SKM-1 treated with dmso at 0.1 percent for 144 hours (cell line): ENCODE measurements at regions not wholly inside any gene's neighbourhood (a gene's known extent, or its start where the extent isn't known, plus 50 kb on each side); places are given as distances from the start of the nearest gene placed in this dataset.
"Not testable (repeated sequence)": the region's sequence is repeated elsewhere in the genome, so short reads cannot be mapped to it uniquely, and the experiment has no call there.

Experiments used
- DNase-seq: peaks from one replicate; lab custom pipeline; 2025; ENCODE audit not compliant: unreplicated experiment; lab: John Stamatoyannopoulos, UW

DNA sequence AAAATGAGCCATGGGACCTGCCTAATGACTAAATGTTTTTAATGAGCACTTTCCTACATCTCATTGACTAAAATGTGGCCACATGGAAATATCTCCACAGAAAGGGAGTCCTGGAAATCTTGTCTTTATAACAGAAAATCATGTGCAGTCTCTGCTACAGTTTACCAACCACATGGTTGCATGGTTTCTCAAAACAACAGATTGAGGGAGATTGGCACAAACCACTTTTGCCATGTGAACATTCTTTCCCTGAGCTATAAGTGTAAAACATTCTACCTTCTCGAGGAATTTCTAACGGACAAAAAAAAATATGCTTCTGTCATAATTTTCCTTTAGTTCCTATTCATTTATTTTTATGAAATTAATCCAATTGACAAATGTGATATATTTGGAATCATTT is 218.9 kb upstream of the SLITRK5 start:
- DNase-seq, result no peak

DNA sequence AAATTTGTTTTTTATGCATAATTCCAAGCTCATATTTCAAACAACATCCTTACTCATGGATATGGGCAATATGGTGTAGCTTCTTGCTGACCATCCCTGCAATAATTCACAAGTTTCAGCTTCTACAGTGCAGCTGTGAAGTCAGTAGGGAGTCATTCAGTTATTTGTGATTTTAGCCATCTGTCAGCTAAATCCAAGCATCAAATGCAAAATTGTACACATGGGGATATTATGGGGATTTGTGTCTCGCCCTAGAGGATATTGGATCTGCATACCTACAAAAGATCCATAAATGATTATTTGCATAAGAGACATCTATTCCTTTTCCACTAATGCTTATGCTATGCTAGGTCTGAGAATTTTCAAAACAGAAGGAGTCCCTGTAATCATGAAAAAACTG is 217.9 kb upstream of the SLITRK5 start:
- DNase-seq, result no peak

DNA sequence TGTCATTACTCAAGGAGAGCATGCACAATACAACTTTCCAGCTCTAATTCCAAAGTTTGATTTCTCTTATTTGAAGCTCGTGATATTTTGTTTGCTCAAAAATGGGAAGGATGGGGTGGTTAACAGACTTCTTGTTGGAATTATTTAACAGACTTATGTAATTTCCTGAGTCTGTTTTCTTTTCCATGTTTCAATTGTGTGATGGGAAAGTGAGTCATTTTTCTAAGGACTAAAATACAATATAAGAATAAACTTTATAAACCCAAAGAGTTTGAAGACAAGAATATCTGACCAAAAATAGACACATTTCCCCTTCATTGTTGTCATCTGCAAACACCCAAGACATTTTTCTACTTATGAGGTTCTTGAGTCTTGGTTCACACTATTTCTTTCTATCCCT is 211.8 kb upstream of the SLITRK5 start:
- no peak for DNase-seq

DNA sequence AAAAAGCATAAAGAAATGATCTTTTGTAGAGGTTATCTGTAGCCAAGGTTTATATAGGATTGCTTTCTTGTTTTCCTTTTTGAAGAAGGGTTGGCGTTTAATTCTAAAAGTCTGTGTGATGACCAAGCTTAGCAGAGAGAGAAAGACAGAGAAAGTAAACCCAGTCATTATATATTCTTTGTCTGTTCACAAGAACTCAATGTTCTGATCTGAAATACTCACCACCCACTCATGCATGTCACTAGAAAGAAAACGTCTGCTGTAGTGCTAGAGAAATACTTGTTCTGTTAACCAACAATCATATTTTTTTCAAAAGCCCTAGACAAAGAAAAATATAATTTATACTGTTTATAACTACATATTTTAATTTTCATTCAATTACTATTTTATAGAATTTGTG is 173.7 kb upstream of the SLITRK5 start:
- no peak for DNase-seq

DNA sequence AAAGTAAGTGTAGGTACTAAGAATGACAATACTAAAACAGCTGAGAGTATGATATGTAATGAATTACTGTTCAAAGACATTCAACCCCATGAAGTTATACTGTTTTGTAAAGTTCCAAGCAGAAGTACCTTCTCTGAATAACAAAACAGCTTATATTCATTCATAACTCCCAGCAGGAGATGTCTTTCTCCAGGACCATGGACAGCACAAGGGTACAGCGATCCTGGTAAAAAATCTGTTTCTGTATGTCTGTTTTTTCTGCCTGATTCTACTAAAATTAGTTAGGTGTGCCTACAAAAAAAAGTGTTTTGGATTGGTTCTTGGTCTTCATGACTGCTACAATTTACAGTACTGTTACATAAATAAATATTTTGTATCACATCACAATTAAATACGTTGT is 172.5 kb upstream of the SLITRK5 start:
- no peak for DNase-seq

DNA sequence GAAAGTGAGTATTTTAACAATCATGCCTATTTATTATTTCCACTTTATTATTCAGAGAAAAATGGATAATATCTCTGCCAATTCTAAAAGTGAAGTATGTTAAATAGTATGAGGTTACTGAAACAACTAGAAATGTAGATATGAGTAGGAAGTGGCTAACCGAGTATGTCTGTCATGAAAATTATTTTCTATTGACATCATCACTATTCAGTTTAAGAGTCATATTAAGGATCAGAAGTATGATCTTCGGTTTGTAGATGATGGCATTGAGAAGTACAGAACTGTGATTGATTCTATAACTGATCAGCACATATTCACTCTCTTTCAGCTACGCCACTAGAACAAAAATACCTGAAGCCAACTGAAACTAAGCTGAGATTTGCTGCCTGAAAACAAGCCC is 146.4 kb upstream of the SLITRK5 start:
- no peak for DNase-seq

DNA sequence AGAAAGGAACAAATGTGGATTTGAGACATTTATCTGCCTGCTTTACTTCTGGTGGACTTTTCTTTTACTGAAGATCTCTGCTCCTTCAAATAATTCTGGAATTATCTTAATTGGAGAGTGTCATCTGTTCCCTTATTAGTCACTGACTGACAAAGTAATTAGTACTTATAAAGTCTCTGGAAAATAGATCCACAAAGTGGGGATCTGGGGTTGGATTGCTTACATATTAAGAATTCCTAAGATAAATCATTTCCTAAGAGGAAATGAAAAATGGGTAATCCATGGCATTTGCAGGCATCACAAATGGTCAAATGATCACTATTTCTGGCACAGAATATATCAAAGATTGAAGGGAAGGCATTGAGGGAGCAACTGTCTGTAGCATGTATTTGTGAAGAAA is 137.4 kb upstream of the SLITRK5 start:
- DNase-seq, result no peak

DNA sequence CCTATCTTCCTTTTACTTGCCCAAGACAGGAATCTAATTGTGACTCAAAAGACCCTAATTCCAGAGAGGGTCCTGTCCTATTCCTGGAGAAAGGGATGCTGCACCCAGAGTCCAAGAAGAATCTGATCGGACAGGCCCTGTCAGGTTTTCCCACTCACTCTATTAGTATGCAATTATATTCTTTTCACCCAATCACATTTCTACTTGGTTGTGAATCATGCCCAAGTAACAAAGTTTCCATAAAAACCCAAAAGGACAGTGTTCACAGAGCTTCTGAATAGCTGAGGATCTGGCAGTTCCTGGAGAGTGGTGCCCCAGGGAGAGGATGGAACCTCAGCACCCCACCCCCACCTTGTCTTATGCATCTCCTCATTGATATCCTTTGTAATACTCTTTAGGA is 135.3 kb upstream of the SLITRK5 start:
- DNase-seq, result no peak

DNA sequence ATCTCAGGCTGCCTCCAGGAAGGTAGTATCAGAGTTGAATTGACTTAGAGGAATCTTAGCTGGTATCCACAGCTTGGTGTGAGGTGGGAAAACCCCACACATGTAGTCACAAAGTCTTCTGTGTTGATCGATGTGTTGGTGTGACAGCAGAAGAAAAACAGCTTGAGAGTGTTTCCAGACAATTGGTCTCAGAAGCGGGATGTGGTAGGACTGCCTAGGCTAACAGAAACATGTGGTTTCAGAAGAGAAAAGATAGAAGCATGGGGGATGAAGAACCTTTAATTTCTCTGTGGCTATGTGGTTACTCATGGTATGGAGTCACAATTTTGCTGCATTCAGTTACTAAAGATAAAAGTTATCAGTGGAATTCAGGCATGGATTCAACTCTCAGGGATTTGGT is 134.7 kb upstream of the SLITRK5 start:
- DNase-seq, result no peak

DNA sequence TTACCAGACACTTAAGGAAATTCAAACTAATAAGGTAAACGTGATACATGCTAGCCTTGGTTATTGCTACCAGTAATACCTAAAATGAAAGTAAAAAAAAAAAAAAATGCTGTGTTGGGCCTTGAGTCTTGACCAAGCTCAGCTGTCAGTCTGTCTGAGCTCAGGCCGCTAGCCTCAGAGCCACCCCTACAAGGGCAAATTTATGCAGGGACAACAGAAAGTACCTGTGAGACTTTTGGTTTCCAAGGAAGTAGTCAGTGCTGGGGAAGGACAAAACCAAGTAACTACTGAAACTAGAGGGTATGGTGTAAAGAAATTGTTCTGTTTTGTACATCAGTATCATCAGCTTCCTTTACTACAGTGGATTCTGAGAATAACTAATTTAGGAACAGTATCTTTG is 134.3 kb upstream of the SLITRK5 start:
- no peak for DNase-seq

DNA sequence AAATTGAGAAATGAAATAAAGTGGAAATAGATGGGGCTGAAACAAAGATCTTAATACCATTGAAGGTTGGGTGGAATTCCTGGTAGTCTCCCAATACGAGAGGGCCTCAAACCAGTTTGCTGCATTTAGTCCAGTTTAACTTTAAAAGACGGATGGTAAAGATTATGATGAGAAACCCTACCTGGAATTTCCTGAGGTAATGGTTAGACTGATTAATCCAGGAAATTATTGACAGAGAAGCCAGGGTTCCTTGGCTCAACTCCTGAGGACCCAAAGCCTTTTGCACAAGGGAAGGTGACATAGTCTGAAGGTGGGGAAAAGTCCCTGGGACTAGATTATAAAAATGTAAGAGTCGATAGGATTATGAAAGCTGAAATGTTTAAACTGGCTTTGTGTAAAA is 133.2 kb upstream of the SLITRK5 start:
- DNase-seq, result no peak

DNA sequence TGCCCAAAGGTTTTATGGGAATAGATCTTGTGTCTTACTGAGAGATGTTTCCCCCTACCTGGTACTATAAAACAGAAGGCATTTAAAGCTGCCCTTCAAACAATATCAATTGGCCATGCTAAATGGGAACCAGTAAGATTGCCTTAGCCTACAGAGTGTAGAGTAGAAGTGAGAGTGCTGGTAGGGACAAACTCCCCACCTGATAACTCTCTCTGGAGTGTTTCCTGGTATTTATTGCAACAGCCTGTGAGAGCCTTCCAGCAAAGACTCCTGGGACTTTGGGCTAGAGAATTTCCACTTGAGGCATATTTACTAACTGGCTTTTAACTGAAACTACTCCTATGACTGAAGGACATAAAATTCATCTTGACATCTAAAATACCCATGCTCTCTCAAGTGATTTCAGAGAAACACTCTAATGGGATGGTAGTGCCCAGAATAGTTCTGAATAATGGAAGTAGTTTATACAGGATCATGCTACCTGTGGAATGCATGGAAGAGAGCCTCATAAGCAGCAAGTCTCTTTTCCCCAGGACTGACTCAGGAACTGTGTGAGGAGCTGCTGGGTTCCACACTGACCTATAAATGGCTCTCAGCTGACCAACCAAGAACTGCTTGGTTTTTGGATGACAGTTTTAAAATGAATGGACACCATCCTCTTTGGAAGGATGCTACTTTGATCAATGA is 132.7 kb upstream of the SLITRK5 start:
- DNase-seq, result no peak

DNA sequence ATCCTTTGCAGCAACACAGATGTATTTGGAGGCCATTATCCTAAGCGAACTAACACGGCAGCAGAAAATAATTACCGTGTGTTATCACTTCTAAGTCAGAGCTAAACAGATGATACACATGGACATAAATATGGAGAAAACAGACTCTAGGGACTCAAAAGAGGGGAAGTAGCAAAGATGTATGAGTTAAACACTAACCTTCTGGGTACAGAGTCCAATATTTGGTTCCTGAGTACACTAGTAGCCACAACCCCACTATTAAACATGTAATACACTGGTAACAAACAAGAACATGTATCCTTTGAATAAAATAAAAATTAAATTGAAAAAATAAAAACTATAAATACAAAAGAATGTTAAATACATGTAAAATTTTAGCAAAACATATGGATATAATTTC is 118.0 kb upstream of the SLITRK5 start:
- DNase-seq, result no peak

DNA sequence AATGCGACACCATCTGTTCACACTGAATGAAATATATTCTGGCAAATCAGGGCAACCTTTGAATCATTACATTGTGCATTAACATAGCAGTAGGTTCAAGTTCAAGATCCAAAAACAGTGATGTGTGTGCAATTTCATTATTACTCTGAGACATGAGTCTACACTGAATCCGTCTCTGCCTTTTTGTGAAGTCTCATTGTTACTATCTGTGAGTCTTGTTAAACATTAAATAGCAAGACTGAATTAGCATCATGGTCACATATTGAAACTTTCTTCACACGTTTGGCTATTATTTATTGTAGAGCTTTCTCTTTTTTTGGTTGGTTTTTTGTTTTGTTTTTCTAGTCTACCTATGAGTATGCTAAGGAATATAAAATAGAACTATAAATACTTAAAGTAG is 117.1 kb upstream of the SLITRK5 start:
- DNase-seq, result no peak

DNA sequence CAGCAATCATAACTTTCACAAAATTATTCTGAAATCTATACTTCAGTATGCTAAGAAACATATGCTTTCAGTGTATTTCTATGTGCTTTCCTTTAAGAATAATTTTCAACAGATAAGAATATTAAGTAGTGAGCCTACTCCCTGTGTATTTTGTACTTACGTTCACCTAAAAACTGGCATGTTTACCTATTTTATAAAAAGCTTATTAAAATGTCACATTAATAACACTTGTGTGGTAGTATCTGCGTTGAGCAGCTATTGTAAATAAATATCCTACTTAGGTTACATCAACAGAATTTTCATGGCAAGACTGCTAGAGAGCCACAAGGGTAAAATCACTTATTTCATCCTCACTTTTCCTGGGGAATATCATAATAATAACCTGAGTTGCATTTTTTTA is 113.4 kb upstream of the SLITRK5 start:
- no peak for DNase-seq

DNA sequence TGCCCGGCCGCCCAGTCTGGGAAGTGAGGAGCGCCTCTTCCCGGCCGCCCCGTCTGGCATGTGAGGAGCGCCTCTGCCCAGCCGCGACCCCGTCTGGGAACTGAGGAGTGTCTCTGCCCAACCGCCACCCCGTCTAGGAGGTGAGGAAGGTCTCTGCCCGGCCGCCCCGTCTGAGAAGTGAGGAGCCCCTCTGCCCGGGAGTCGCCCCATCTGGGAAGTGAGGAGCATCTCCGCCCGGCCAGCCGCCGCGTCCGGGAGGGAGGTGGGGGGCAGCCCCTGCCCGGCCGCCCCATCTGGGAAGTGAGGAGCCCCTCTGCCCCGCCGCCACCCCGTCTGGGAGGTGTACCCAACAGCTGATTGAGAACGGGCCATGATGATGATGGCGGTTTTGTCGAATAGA is 109.6 kb upstream of the SLITRK5 start:
- not testable (repeated sequence) for DNase-seq

DNA sequence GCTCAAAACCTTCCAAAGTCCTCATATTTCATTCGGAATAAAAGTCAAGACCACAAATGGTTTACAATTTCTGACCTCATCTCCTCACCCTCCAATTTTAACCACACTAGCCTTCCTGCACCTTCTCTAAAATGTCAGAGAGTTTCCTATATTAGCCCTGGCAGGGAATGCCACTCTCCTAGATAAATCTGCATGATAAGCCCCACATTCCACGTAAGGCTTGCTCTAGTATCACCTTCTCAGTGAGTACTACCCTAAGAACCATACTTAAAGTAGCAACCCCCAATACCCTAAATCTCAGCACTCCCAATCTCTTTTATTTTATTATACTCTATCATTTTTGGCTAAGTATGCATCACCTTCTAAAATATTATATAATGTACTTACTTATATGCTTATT is 100.5 kb upstream of the SLITRK5 start:
- DNase-seq, result no peak

DNA sequence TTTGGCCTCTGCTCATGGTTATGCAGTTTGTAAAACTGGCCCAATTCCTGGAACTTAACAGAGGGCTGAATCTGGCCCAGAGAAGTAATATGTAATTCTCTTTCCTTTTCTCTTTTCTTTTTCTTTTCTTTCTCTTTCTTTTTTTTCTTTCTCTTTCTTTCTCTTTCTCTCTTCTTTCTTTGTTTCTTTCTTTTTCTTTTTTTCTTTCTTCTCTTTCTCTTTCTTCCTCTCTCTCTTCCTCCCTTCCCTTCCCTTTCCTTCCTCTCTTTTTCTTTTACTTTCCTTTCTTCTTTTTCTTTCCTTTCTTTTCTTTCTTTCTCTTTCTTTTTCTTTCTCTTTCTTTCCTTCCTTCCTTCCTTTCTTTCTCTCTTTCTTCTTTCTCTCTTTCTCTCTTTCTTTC is 88.8 kb upstream of the SLITRK5 start:
- no peak for DNase-seq

DNA sequence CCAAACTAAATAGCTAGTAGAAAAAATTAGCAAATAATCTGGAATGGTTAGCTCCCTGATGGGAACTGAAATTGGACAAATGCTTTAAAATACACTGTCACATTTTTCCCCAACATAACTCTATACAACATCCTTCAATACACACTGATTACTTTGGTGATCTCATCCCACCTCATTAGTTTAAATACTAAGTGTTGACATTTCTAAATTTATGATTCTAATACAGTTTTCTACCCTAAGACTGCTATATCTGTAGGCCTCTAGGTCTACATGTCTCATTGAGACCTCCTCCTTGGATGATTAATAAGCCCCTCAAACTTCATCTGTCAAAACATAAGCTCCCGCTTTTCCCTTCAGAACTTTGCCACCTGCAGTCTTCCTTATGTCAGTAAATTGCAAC is 80.7 kb upstream of the SLITRK5 start:
- DNase-seq, result no peak

DNA sequence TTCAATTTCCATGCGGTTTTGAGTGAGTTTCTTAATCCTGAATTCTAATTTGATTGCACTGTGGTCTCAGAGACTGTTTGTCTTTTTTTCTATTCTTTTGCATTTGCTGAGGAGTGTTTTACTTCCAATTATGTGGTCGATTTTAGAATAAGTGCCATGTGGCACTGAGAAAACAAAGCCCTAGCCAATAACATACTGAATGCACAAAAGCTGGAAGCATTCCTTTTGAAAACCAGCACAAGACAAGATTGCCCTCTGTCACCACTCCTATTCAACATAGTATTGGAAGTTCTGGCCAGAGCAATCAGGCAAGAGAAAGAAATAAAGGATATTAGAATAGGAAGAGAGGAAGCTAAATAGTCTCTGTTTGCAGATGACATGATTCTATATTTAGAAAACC is 66.7 kb upstream of the SLITRK5 start:
- DNase-seq, result not testable (repeated sequence)

DNA sequence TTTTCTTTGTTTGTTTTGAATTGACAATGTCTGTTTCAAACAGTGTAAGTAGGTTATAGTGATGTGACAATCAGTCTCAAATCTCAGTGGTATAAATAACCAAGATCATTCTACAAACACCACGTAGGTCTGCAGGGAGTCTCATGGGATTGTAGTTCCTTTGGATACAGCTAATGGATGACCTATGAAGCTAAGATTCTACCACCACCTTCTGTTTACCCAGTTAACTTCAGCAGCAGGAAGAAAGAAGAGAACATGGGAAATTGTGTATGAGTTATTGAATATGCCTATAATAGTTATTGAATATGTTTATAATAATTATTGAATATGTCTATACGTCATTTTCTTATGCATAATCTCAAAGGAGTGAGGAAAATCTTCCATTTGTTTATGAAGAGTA is 63.9 kb upstream of the SLITRK5 start:
- DNase-seq, result no peak

DNA sequence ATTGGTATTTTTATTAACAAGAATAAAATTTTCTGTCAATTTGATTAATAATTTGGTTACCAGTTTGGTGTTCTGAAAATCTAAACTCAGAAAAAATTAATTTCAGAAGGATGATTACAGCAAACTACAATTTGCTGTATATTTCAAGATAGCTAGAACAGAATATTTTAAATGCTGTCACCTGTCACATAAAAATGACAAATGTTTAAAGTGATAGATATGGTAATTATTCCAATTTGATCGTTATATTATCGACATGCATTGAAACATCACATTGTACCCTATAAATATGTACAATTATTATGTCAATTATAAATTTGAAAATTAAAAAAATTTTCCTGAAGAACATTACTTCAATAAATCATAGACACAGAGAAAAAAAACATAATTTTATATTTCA is 56.9 kb upstream of the SLITRK5 start:
- no peak for DNase-seq
